NCI-H526 treated with DMSO at 0.1 percent for 48 hours (cell line): ENCODE measurements at regions not wholly inside any gene's neighbourhood (a gene's known extent, or its start where the extent isn't known, plus 50 kb on each side); places are given as distances from the start of the nearest gene placed in this dataset.

Experiments
- DNase-seq: peaks from one replicate; lab custom pipeline; 2025; lab: John Stamatoyannopoulos, UW

GRCh38 chr9:126261584-126262356 lies 64.9 kb upstream of the MVB12B start:
- no peak for DNase-seq

- DNase-seq = no peak
Observed at GRCh38 chr9:126262738-126263137, 63.9 kb upstream of the MVB12B start.

GRCh38 chr9:126270556-126270955 lies 56.1 kb upstream of the MVB12B start:
- DNase-seq = no peak

- no peak for DNase-seq
Observed at GRCh38 chr9:126275386-126276001, 51.1 kb upstream of the MVB12B start.

GRCh38 chr9:126276056-126276728 lies 50.4 kb upstream of the MVB12B start:
- DNase-seq = no peak
